Lung (tissue), 11 donors: ENCODE measurements at regions not wholly inside any gene's neighbourhood (a gene's known extent, or its start where the extent isn't known, plus 50 kb on each side); places are given as distances from the start of the nearest gene placed in this dataset.
A peak's percentile ranks its signal among the peaks of the same experiment; 100 is the strongest.

Source experiments
- ATAC-seq: fragments of 200-7000 bp; cut with Tn5 transposase; one replicate; pipeline ENCODE4 v1.9.1; 2020; ENCODE audit warnings: moderate number of reproducible peaks; ENCODE audit not compliant: insufficient read depth, low FRiP score
- DNase-seq, 3 donors: peaks; one replicate each; pipeline ENCODE4 v3.0.0-alpha.2; 2013 to 2017
- H3K27ac ChIP-seq, 2 donors: one replicate each; pipeline ENCODE4 v1.5.1; 2013; ENCODE audit warnings: mild to moderate bottlenecking in 2 of 2, moderate library complexity in 2 of 2, control low read depth in 1 of 2, inconsistent platforms in 1 of 2, low read depth in 1 of 2, low read length in 1 of 2
- H3K27me3 ChIP-seq, 3 donors: one replicate each; pipeline ENCODE4 v1.5.1; 2013; ENCODE audit warnings: low read length in 2 of 3; ENCODE audit not compliant: control insufficient read depth in 3 of 3, insufficient read depth in 3 of 3
- H3K36me3 ChIP-seq, 4 donors: one replicate each; pipeline ENCODE4 v1.5.1; 2013; ENCODE audit warnings: low read length in 4 of 4, mild to moderate bottlenecking in 1 of 4, moderate library complexity in 1 of 4; ENCODE audit not compliant: control insufficient read depth in 4 of 4, insufficient read depth in 4 of 4
- H3K4me1 ChIP-seq, 5 donors: one replicate each; pipeline ENCODE4 v1.5.1; 2013; ENCODE audit warnings: low read length in 5 of 5, mild to moderate bottlenecking in 2 of 5, moderate library complexity in 1 of 5; ENCODE audit not compliant: control insufficient read depth in 5 of 5, insufficient read depth in 5 of 5
- H3K4me3 ChIP-seq: one replicate; pipeline ENCODE4 v1.5.1; 2013; ENCODE audit warnings: mild to moderate bottlenecking, control low read depth, moderate library complexity
- H3K9ac ChIP-seq, 2 donors: one replicate each; pipeline ENCODE4 v1.5.1; 2013; ENCODE audit warnings: low read length in 2 of 2, control low read depth in 1 of 2; ENCODE audit not compliant: insufficient read depth in 1 of 2
- H3K9me3 ChIP-seq, 4 donors: one replicate each; pipeline ENCODE4 v1.5.1; 2013; ENCODE audit warnings: low read length in 3 of 4, mild to moderate bottlenecking in 1 of 4, moderate library complexity in 1 of 4; ENCODE audit not compliant: control insufficient read depth in 4 of 4, insufficient read depth in 3 of 4
- WGBS, 2 donors: extraction: QIAGEN DNeasy Blood & Tissue Kit; methylation state at CpG; one replicate each; pipeline ENCODE4 v1.1.7; 2013; 5-methylcytosine and 5-hydroxymethylcytosine counted together
- TF ChIP-seq, protein P1 (sequence below): IDR thresholded peaks from 2 replicates; pipeline ENCODE4 v1.5.1; 2012; ENCODE audit warnings: mild to moderate bottlenecking; ENCODE audit errors: control extremely low read depth, extremely low read depth
- donor health status: control.
- donor health status: control.
- donor health status: Bipolar disorder and iron deficiency.
- donor health status: healthy.
- donor health status: DM: yes; HTN: yes; CAD: no.

DNA sequence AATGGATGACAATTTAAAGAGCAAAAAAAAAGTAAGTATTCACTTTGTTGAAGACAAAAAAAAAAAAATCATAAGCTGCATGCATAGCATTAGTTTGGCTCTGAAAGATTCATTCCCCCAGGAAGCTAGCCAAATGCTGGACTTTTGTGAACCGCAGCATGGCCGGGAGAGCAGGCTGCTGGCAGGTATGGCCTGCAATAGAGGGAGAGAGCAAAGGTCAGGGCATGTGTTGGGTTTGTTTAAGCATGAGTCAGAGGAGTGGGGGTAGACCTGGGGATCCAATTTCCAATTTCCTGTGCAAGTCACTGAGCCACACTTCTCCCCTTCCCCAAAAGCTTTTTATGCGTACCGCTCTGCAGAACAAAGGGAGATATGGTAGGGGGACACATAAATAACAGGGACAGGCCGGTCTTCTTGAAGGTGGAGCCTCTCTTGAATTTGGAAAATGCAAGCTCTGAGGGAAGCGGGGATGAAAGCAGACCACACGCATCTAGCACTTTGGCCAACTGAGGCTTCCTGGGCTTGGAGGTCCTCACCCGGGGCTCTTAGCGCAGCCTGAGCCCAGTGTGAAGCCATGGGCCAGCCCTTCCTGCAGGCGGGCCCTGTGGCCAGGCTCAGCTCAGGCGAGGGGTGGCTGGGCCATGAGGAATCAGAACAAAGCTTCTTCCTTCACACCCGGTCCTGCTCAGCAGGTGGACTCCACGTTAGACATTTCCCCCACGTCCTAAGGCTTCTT, 171.1 kb downstream of the TOMM20 start:
- Histone ChIP-seq H3K27me3 (no peaks in the 10 kb centered on the region), H3K36me3 (no peaks in the 10 kb centered on the region), H3K9ac (no peak overlapping the region), H3K4me3 (no peak overlapping the region), H3K9me3 (no peaks in the 10 kb centered on the region), H3K4me1 (peaks cover 4 to 42% (median 23%) of the 10 kb centered on the region in 5 donors), H3K27ac (peak overlapping the region in 1 of 2 donors; percentile 17)
- 83 to 84% methylated on average over 14 of the region's 14 CpGs for WGBS, 2 donors
- TF ChIP-seq, protein P1, sequence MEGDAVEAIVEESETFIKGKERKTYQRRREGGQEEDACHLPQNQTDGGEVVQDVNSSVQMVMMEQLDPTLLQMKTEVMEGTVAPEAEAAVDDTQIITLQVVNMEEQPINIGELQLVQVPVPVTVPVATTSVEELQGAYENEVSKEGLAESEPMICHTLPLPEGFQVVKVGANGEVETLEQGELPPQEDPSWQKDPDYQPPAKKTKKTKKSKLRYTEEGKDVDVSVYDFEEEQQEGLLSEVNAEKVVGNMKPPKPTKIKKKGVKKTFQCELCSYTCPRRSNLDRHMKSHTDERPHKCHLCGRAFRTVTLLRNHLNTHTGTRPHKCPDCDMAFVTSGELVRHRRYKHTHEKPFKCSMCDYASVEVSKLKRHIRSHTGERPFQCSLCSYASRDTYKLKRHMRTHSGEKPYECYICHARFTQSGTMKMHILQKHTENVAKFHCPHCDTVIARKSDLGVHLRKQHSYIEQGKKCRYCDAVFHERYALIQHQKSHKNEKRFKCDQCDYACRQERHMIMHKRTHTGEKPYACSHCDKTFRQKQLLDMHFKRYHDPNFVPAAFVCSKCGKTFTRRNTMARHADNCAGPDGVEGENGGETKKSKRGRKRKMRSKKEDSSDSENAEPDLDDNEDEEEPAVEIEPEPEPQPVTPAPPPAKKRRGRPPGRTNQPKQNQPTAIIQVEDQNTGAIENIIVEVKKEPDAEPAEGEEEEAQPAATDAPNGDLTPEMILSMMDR: no peak
- ATAC-seq (no peak), DNase-seq (peak; percentile 39 to 78 (median 65))

DNA sequence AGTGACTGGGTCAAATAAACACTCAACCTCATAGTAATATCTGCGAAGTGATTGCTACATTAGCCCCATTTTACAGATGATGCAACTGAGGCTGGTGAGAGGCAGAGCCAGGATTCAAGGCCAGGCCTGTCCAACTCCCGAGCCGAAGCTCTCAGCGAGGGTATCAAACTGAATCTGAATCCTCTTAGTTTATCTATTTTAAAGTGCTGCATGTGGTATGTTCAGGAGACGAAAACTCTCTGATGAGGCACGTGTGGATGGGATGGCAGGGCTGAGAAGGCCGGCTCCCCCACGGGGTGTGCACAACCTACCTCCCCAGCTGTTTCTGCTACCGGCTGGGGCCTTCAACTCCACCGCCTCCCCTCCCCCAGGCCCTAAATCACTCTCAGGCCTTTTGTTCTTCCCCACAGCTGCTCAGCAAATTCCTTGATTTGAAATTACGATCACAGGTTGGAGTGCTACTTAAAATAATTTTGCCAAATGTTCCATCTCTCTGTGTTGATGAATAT, 171.8 kb downstream of the TOMM20 start:
- no peak overlapping the region for H3K9ac ChIP-seq
- no peak overlapping the region for H3K27ac ChIP-seq
- no peak overlapping the region for H3K4me3 ChIP-seq
- no peaks in the 10 kb centered on the region for H3K9me3 ChIP-seq
- no peaks in the 10 kb centered on the region for H3K36me3 ChIP-seq
- ATAC-seq: no peak
- TF ChIP-seq, protein P1: no peak
- WGBS, 2 donors: 60 to 81% methylated on average over 11 of the region's 11 CpGs
- no peaks in the 10 kb centered on the region for H3K27me3 ChIP-seq
- H3K4me1 ChIP-seq: peaks cover 0 to 36% (median 17%) of the 10 kb centered on the region in 5 donors
- DNase-seq: no peak

DNA sequence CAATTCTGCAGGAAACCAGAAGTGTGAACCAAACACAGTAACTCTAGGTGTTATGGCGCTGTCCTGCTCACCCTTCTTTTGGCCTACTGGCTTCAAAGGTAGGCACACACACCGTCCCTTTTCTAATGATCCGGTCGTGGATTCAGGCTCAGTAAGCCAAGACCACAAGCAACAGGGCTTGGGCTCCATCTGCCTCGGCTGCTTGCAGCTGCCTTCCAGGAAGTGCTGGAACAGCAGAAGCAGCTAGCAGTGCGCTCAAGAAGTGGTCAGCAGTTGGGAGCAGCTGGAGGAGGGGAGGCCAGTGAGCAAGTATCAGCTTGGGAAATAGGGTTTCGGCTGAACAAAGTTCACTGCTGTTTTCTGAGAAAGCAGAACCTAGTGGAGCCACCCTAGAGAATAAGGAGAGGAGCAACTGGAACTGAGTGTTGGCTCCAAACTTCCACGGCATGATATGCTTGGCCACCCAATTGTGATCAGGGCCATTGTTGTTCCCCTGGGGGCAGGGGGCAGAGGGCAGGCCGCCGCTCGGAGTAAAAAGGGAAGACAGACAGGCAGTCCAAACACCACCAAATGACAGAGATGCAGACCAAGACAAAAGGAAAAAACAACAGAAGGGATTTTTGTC, 173.4 kb downstream of the TOMM20 start:
- Histone ChIP-seq H3K4me3 (no peak overlapping the region), H3K27me3 (no peaks in the 10 kb centered on the region), H3K36me3 (no peaks in the 10 kb centered on the region), H3K4me1 (peaks cover 0 to 23% (median 6%) of the 10 kb centered on the region in 5 donors), H3K9ac (no peak overlapping the region), H3K9me3 (no peaks in the 10 kb centered on the region), H3K27ac (peak overlapping the region; percentile 66 to 78)
- 28 to 53% methylated on average over 11 of the region's 11 CpGs for WGBS, 2 donors
- TF ChIP-seq, protein P1: no peak
- DNase-seq (peak; percentile 57 to 78 (median 68)), ATAC-seq (peak; percentile 64)
